ENCODE measurements at regions not wholly inside any gene's neighbourhood (a gene's known extent, or its start where the extent isn't known, plus 50 kb on each side); places are given as distances from the start of the nearest gene placed in this dataset.

- Histone ChIP-seq H3K4me3 (ENCODE audit: extremely low read depth in 1 of 4, insufficient read depth in 2 of 4, low read depth in 3 of 4, low read length in 4 of 4) (no peak overlapping the region), H3K56ac (replicated peaks; ENCODE audit: insufficient read length, low read depth, low read length) (no peak overlapping the region), H2BK15ac (ENCODE audit: low read length) (no peak overlapping the region), H3K36me3 (ENCODE audit: control insufficient read depth in 2 of 4, insufficient read depth in 4 of 4, low read length in 3 of 4) (no peaks in the 10 kb centered on the region; a peak in 1 of 8 replicates), H3K14ac (ENCODE audit: insufficient read length) (no peak overlapping the region), H3K4me2 (ENCODE audit: insufficient read depth in 1 of 2, low read depth in 2 of 2, low read length in 2 of 2) (no peak overlapping the region), H2AFZ (ENCODE audit: low read length) (no peak overlapping the region), H3K27ac (ENCODE audit: low read depth, low read length) (no peak overlapping the region), H3K4me1 (replicated peaks in 1 of 4; ENCODE audit: control insufficient read depth in 3 of 4, insufficient read depth in 4 of 4, low read length in 3 of 4) (peaks cover 0 to 3% (median 0%) of the 10 kb centered on the region in 4 experiments; a peak in 1 of 7 replicates), H2BK20ac (ENCODE audit: low read length) (no peak overlapping the region), H3K9me3 (ENCODE audit: insufficient read depth in 2 of 2, low read depth in 1 of 2, low read length in 1 of 2) (no peaks in the 10 kb centered on the region), H4K5ac (ENCODE audit: insufficient read length, low read depth, low read length) (no peak overlapping the region), H3K18ac (ENCODE audit: extremely low read depth, low read length) (no peak overlapping the region), H2BK12ac (ENCODE audit: low read depth, low read length) (no peak overlapping the region), H2BK5ac (ENCODE audit: low read depth, low read length) (no peak overlapping the region), H4K8ac (ENCODE audit: extremely low read depth, insufficient read depth, low read length) (no peak overlapping the region), H3K23me2 (ENCODE audit: low read depth, low read length) (no peaks in the 10 kb centered on the region), H3K27me3 (replicated peaks in 1 of 4; ENCODE audit: control insufficient read depth in 3 of 4, extremely low read depth in 1 of 4, insufficient read depth in 3 of 4, low read length in 3 of 4) (no peaks in the 10 kb centered on the region), H3K23ac (ENCODE audit: insufficient read length) (no peak overlapping the region), H2AK5ac (ENCODE audit: low read depth, low read length) (no peak overlapping the region), H3K9ac (replicated peaks in 1 of 4; ENCODE audit: extremely low read depth in 1 of 4, low read depth in 3 of 4, low read length in 3 of 4) (no peak overlapping the region), H3K79me2 (ENCODE audit: control insufficient read depth in 1 of 2, insufficient read depth in 2 of 2, low read length in 2 of 2) (no peaks in the 10 kb centered on the region), H3K79me1 (ENCODE audit: low read depth, low read length) (no peaks in the 10 kb centered on the region), H3K4ac (replicated peaks; ENCODE audit: insufficient read length, low read depth, low read length) (no peak overlapping the region), H4K20me1 (replicated peaks in 1 of 2; ENCODE audit: control insufficient read depth in 1 of 2, insufficient read depth in 2 of 2, low read length in 2 of 2) (no peaks in the 10 kb centered on the region), H2BK120ac (replicated peaks; ENCODE audit: low read depth, low read length) (no peak overlapping the region), H4K91ac (replicated peaks; ENCODE audit: insufficient read length, low read length) (no peak overlapping the region)
- ChIA-PET POLR2A (ENCODE audit: partially characterized antibody) (no interaction called here), CTCF (ENCODE audit: partially characterized antibody) (interaction anchor here (0.6 to 1.6 kb wide), 5 partner anchors 12 to 458 kb away, joined by 3 to 5 read pairs (median 3); no protein-coding TSS in a partner anchor)
- DNase-seq (ENCODE audit: low read depth in 1 of 2, low spot score in 2 of 2): no peak
- 90% methylated on average over 3 of the region's 3 CpGs; no CpG with 5 or more reads in 1 of the 2 experiments for WGBS, 2 experiments (ENCODE audit: extremely low coverage in 1 of 2, insufficient coverage in 1 of 2, insufficient read length in 1 of 2, insufficient replicate concordance in 2 of 2, low coverage in 1 of 2, low lambda C conversion rate in 2 of 2, missing lambda C conversion rate in 1 of 2)
- FAIRE-seq: no peak
- no peak for TF ChIP-seq EGR1 (IDR thresholded peaks at IDR 0.05; ENCODE audit: borderline replicate concordance, low read depth, low read length)
These were observed 131.1 kb upstream of the SORCS3 start for GRCh38 chr10:104509981-104510380.
